ENCODE measurements at regions not wholly inside any gene's neighbourhood (a gene's known extent, or its start where the extent isn't known, plus 50 kb on each side); places are given as distances from the start of the nearest gene placed in this dataset.

DNA sequence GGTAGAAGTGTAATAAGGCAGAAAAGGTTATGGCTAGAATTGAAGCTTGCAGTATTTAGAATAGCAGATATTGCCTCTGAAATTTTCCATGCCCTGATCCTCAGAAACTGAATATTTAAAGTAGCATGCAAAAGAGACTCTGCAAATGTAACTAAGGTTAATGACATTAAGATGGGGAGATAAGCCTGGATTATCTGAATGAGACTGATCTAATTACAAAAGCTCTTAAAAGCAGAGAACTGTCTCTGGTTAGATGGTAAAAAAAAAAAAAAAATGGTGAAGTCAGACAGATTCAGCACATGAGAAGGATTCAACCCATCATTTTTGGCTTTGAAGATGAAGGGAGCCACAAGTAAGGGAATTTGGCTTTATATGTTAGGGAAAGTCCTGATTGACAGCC lies 503.7 kb upstream of the IRAK1BP1 start (continued):
- TF ChIP-seq, protein P1, sequence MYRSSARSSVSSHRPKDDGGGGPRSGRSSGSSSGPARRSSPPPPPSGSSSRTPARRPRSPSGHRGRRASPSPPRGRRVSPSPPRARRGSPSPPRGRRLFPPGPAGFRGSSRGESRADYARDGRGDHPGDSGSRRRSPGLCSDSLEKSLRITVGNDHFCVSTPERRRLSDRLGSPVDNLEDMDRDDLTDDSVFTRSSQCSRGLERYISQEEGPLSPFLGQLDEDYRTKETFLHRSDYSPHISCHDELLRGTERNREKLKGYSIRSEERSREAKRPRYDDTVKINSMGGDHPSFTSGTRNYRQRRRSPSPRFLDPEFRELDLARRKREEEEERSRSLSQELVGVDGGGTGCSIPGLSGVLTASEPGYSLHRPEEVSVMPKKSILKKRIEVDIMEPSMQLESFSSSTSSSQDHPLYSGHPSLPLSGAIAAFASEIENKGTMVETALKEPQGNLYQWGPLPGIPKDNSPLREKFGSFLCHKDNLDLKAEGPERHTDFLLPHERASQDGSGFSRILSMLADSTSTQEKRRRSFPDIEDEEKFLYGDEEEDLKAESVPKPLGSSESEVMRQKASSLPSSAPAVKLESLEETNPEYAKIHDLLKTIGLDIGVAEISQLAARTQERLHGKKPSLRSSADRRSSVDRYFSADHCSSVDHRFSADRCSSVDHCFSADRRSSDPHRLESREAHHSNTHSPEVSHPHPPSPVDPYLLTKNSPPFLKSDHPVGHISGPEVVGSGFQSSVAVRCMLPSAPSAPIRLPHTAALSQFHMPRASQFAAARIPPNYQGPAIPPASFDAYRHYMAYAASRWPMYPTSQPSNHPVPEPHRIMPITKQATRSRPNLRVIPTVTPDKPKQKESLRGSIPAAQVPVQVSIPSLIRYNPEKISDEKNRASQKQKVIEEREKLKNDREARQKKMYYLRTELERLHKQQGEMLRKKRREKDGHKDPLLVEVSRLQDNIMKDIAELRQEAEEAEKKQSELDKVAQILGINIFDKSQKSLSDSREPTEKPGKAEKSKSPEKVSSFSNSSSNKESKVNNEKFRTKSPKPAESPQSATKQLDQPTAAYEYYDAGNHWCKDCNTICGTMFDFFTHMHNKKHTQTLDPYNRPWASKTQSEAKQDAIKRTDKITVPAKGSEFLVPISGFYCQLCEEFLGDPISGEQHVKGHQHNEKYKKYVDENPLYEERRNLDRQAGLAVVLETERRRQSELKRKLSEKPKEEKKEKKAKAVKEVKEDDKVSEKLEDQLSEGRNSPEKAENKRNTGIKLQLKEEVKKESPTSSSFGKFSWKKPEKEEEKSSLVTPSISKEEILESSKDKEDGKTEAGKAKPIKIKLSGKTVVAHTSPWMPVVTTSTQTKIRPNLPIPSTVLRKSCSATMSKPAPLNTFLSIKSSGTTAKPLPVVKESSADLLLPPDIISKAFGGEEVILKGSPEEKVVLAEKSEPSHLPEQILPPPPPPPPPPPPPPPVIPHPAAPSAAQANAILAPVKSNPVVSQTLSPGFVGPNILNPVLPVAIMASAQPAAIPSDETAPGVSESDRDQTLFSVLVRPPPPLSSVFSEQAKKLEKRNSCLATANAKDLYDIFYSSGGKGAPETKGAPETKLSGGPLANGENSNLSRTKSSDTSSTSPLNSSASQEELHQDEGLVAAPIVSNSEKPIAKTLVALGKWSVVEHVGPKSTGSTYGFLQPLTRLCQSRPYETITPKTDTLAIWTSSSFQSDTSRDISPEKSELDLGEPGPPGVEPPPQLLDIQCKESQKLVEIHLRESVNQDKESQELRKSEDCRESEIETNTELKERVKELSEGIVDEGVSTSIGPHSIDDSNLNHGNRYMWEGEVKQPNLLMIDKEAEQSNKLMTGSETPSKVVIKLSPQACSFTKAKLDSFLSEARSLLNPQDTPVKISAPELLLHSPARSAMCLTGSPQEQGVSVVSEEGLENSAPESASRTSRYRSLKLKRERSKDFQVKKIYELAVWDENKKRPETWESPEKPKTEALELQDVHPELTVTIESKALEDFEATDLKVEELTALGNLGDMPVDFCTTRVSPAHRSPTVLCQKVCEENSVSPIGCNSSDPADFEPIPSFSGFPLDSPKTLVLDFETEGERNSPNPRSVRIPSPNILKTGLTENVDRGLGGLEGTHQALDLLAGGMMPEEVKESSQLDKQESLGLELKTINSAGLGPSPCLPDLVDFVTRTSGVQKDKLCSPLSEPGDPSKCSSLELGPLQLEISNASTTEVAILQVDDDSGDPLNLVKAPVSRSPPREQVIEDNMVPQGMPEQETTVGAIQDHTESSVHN (IDR thresholded peaks at IDR 0.05; ENCODE audit: borderline replicate concordance in 1 of 2, low read depth in 1 of 2): no peak
- TF ChIP-seq MCM5 (IDR thresholded peaks at IDR 0.05; ENCODE audit: low read depth) (no peak), PTRF (tag; IDR thresholded peaks at IDR 0.05) (no peak), ZNF707 (CRISPR knock-in tag; conservative IDR thresholded peaks at IDR 0.05) (no peak)
- TF ChIP-seq, protein P2, sequence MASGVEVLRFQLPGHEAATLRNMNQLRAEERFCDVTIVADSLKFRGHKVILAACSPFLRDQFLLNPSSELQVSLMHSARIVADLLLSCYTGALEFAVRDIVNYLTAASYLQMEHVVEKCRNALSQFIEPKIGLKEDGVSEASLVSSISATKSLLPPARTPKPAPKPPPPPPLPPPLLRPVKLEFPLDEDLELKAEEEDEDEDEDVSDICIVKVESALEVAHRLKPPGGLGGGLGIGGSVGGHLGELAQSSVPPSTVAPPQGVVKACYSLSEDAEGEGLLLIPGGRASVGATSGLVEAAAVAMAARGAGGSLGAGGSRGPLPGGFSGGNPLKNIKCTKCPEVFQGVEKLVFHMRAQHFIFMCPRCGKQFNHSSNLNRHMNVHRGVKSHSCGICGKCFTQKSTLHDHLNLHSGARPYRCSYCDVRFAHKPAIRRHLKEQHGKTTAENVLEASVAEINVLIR (CRISPR knock-in tag; IDR thresholded peaks at IDR 0.05): no peak

Measured in K562 (cell line).